Vagina (tissue), 2 donors: ENCODE measurements at regions not wholly inside any gene's neighbourhood (a gene's known extent, or its start where the extent isn't known, plus 50 kb on each side); places are given as distances from the start of the nearest gene placed in this dataset.

Experiments
- POLR2A ChIP-seq, 2 donors: fragments of 450-650 bp; IDR thresholded peaks; one replicate each; pipeline ENCODE4 v1.6.1; 2017; ENCODE audit warnings: antibody characterized with exemption in 2 of 2, mild to moderate bottlenecking in 2 of 2, moderate library complexity in 2 of 2
- POLR2AphosphoS5 ChIP-seq, 2 donors: sonication (generic); formaldehyde crosslinking; IDR thresholded peaks; one replicate each; pipeline ENCODE4 v1.9.0; 2017; ENCODE audit warnings: antibody characterized with exemption in 2 of 2, mild to moderate bottlenecking in 2 of 2, low read depth in 1 of 2; ENCODE audit not compliant: insufficient read depth in 1 of 2
- TF ChIP-seq, protein P1 (sequence below), 3 experiments: fragments of 450-650 bp in 2 of 3; fragments of 200-600 bp in 1 of 3; sonication (generic) in 1 of 3; IDR thresholded peaks; one replicate each; pipeline ENCODE4 v1.5.1; 2017 to 2019; ENCODE audit warnings: antibody characterized with exemption in 3 of 3, mild to moderate bottlenecking in 2 of 3, moderate library complexity in 2 of 3

DNA sequence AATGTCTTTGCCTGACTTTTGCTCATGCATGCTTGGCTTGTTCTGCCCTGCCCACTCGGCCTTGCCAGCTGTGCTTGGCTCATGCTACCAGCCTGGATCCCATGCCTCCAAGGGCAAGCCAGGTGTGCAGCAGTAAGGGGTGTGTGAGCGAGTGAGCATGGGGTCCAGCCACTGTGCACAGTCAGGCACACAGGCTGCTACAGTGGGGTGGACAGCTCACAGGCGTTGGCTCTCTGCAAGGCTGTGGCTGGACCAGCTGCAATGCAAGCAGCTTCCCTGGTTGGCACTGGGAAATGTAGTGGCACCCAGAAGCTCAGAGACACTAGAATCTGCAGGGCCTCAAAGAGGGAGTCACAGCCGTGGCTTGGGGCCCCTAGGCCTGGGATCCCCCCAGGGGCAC is 529.7 kb downstream of the DSC3 start:
- TF ChIP-seq POLR2A (IDR thresholded peaks at IDR 0.05) (no peak), POLR2AphosphoS5 (IDR thresholded peaks at IDR 0.05; ENCODE audit: insufficient read depth in 1 of 2, low read depth in 1 of 2) (no peak)
- TF ChIP-seq, protein P1, sequence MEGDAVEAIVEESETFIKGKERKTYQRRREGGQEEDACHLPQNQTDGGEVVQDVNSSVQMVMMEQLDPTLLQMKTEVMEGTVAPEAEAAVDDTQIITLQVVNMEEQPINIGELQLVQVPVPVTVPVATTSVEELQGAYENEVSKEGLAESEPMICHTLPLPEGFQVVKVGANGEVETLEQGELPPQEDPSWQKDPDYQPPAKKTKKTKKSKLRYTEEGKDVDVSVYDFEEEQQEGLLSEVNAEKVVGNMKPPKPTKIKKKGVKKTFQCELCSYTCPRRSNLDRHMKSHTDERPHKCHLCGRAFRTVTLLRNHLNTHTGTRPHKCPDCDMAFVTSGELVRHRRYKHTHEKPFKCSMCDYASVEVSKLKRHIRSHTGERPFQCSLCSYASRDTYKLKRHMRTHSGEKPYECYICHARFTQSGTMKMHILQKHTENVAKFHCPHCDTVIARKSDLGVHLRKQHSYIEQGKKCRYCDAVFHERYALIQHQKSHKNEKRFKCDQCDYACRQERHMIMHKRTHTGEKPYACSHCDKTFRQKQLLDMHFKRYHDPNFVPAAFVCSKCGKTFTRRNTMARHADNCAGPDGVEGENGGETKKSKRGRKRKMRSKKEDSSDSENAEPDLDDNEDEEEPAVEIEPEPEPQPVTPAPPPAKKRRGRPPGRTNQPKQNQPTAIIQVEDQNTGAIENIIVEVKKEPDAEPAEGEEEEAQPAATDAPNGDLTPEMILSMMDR (IDR thresholded peaks at IDR 0.05) = no peak
